DMS153 treated with DMSO at 0.1 percent for 48 hours (cell line): ENCODE measurements at regions not wholly inside any gene's neighbourhood (a gene's known extent, or its start where the extent isn't known, plus 50 kb on each side); places are given as distances from the start of the nearest gene placed in this dataset.
"Not testable (repeated sequence)": the region's sequence is repeated elsewhere in the genome, so short reads cannot be mapped to it uniquely, and the experiment has no call there.

Experiments used
- DNase-seq: peaks from one replicate; lab custom pipeline; 2025; ENCODE audit not compliant: unreplicated experiment; lab: John Stamatoyannopoulos, UW

- no peak for DNase-seq
Measured at GRCh38 chr3:81375921-81376320, 385.5 kb downstream of the GBE1 start.

GRCh38 chr3:81364411-81364810 lies 397.0 kb downstream of the GBE1 start:
- DNase-seq = no peak

GRCh38 chr3:81363816-81364215 lies 397.6 kb downstream of the GBE1 start:
- no peak for DNase-seq

GRCh38 chr3:81354119-81354518 lies 407.3 kb downstream of the GBE1 start:
- DNase-seq = no peak

GRCh38 chr3:81352867-81353266 lies 408.6 kb downstream of the GBE1 start:
- DNase-seq = peak; percentile 12

DNA sequence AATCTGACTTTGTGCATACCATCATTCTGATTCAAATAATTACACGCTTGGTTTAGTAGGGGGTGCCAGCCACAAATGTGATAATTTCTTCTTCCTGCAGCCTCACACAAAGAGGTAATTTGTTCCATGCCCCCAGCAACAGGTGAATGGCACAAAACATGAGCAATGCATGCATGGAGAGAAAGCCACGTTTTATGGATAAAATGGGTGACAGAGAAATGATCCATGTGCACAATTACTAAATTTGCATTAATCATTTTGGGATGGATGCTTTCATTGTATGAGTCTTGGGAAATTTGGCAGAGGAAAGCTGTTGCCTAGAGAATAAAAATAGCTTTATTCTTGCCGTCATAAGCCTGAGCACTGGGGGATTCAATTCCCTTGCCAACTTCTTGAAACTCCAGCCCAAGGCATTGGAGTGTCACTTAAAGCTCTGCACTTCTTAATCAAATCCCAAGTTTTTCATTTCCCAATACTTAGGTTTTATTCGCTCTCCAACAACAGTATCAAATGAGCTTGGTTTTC lies 411.6 kb downstream of the GBE1 start:
- no peak for DNase-seq

DNA sequence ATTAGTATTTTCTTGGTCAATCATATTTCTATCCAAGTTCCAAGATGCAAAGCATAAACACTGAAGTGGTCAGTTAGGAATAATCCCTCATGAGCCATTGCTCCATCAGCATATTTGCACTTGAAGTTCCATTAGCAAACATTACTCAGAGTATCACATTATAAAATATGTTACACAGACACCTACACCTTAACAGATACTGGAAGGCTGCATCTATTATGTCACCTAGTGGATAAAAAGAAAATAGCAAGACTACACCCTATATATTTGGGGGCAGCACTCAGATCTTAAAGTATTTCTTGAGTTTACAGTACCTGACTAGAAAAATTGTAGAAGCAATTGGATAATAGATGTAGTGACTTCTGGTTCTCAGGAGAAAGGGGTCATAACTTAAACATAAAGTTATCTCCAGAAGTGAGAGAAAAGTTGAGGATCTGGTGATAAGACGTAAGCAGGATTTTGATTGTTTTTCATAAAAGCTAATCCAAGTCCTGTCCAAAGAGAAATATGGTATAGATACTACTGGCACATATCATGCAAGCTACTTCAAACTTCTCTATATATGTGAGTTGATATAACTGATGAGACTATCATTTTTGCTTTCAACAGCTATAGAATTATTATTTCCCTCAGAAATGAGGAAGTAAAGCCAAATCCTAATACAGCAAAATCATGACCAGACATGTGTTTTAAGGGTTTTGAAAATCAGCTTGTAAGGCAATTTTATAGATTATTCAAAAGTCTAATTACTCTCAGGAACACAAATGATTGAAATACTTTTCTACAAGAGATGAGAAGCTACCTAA lies 422.2 kb downstream of the GBE1 start:
- no peak for DNase-seq

DNA sequence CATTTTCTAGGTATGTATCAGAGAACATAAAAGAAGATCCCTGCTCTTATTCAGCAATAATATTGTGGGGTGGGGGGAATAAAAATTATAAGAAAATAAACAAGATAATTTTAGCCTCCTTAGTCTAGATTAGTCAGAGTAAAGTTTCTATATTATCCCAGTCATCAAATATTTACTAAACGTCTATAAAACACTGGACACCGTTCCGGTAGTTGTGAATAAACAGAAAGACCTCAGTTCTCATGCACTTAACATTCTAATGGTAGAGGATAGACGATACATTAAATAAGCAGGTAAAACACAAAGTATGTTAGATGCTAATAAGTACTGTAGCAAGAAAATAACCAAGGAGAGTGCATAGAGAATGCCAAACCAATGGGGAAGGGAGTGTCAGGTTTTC lies 425.0 kb downstream of the GBE1 start:
- no peak for DNase-seq

DNA sequence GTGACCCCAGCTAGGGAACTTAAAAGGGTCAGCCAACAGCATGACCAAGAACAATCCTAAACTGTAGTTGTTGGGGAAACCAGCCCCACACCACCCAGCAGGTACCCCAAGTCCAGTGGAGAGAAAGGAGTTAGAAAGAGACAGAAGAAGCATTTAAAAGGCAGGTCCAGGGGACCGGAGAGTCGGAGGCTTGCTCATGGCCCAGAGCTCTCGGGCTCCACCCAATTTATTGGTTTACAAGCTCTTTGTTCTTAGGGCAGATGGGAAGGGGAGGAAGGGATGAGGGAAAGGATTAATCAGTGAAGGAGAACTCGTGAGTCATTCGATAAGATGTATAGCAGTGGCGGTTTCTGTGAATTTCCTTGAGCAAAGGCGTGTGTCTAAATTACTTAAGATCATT lies 431.6 kb downstream of the GBE1 start:
- not testable (repeated sequence) for DNase-seq

DNA sequence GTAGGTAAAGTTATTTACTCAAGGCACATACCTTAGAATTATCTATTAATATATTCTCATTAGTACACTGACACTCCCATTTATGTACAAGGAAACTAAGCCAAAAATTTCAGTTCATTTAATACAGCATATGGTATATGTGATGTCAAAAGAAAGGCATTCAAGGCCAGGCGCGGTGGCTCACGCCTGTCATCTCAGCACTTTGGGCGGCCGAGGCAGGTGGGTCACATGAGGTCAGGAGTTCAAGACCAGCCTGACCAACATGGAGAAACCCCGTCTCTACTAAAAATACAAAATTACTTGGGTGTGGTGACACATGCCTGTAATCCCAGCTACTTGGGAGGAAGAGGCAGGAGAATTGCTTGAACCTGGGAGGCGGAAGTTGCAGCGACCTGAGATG lies 435.2 kb downstream of the GBE1 start:
- no peak for DNase-seq

GRCh38 chr3:81320862-81321261 lies 440.6 kb downstream of the GBE1 start:
- no peak for DNase-seq

GRCh38 chr3:81315030-81315429 lies 446.4 kb downstream of the GBE1 start:
- DNase-seq = no peak

- DNase-seq = no peak
Measured at GRCh38 chr3:81311321-81311720, 450.1 kb downstream of the GBE1 start.

GRCh38 chr3:81308306-81308705 lies 453.1 kb downstream of the GBE1 start:
- DNase-seq = no peak

- DNase-seq = no peak
Measured at GRCh38 chr3:81307221-81307620, 454.2 kb downstream of the GBE1 start.

GRCh38 chr3:81303321-81303720 lies 458.1 kb downstream of the GBE1 start:
- no peak for DNase-seq

- no peak for DNase-seq
Measured at GRCh38 chr3:81302045-81302444, 459.4 kb downstream of the GBE1 start.

- no peak for DNase-seq
Measured at GRCh38 chr3:81301230-81301629, 460.2 kb downstream of the GBE1 start.

DNA sequence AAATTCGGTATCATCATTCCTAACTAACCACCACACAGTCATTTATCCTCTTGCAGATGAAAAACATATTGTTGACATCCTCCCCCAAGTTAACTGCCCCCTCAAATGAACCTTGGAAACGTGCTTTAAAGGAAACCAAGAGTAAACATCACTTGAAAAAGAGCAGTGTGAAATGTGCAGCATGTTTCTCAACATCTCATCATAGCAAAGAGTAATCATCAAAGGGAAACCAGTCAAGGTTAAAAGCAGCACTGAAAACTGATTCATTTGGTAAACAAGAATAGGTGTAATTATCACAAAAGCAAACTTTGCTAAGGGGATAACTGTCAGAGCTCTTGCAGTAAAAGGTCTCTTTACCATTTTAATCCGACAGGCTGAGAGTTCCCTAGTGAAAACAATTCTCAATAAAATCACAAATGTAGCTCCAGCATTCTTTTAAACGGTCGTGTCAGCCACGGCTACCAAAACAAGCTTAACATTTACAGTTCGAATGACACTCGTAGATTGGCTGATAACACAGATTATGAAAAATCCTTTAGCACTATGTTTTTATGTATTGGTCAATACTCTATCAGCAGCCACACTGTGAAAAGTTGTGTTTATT lies 461.0 kb downstream of the GBE1 start:
- DNase-seq = no peak

DNA sequence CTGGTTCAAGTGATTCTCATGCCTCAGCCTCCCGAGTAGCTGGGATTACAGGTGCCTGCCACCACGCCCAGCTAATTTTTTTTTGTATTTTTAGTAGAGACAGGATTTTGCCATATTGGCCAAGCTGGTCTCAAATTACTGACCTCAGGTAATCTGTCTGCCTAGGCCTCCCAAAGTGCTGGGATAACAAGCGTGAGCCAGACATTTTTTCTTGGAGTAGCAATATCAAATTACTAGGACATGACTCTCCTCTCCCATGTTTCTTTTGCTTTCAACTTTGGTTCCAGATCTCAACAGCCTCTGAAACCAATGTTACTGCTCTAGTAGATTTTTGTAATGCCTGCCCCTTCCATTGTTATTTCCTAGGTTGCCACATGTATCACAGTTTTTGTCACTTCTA lies 462.0 kb downstream of the GBE1 start:
- no peak for DNase-seq

GRCh38 chr3:81295906-81296577 lies 465.4 kb downstream of the GBE1 start:
- DNase-seq = no peak

DNA sequence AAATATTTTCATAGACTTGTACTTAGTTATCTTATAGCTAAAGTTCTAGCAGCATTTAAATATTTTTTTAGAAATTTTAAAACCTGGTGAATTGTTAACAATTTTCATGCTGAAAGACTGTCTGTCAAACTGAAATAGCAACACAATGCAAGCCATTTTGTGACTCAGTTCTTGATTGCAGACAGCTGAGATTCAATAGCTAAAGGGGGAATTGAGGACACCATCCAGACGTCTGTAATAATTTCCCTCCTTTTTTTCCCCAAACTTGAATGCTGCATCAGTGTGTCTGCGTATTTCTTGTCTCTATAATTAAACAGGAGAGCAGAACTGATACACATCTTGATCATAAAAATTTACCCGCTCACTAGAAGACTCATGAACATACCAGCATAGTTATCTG lies 468.3 kb downstream of the GBE1 start:
- DNase-seq = no peak
